OCI-LY7 (cell line): ENCODE measurements at regions not wholly inside any gene's neighbourhood (a gene's known extent, or its start where the extent isn't known, plus 50 kb on each side); places are given as distances from the start of the nearest gene placed in this dataset.

Experiments
- BruUV-seq: library from RNA; stranded (reverse); fragments of 400-500 nt; replicated peaks from 2 replicates; lab custom pipeline; 2021; lab: Mats Ljungman, UMichigan
- CTCF ChIA-PET: fragments of 300-600 bp; sonication (Branson Sonifier 250); formaldehyde crosslinking; loops from one replicate; lab custom pipeline; 2022; ENCODE audit warnings: antibody characterized with exemption; ENCODE audit not compliant: unreplicated experiment; lab: Charles Lee
- POLR2A ChIA-PET: fragments of 300-600 bp; sonication (Branson Sonifier 250); formaldehyde crosslinking; loops from one replicate; lab custom pipeline; 2022; ENCODE audit warnings: antibody characterized with exemption; lab: Charles Lee
- DNase-seq: peaks from one replicate; pipeline ENCODE4 v3.0.0-alpha.2; 2015; ENCODE audit warnings: low spot score
- H2AFZ ChIP-seq: fragments of 200-600 bp; sonication (generic), shearing (Covaris generic); 2 replicates; pipeline ENCODE4 v1.6.1; 2014; ENCODE audit warnings: mild to moderate bottlenecking, antibody characterized with exemption, low read length, moderate library complexity
- H3K27ac ChIP-seq: fragments of 200-600 bp; sonication (generic); 2 replicates; pipeline ENCODE4 v1.5.1; 2014; ENCODE audit warnings: mixed run types, low read depth, mild to moderate bottlenecking, moderate library complexity, low read length, inconsistent platforms; ENCODE audit not compliant: poor library complexity, severe bottlenecking
- H3K36me3 ChIP-seq: fragments of 200-600 bp; sonication (generic); 2 replicates; pipeline ENCODE4 v1.6.1; 2014; ENCODE audit warnings: mild to moderate bottlenecking, antibody characterized with exemption, low read length, moderate library complexity, mixed read lengths; ENCODE audit not compliant: insufficient read depth
- H3K4me1 ChIP-seq: fragments of 200-600 bp; sonication (generic); 2 replicates; pipeline ENCODE4 v1.5.1; 2014; ENCODE audit warnings: mild to moderate bottlenecking, low read length; ENCODE audit not compliant: insufficient read depth, poor library complexity, severe bottlenecking
- H3K4me2 ChIP-seq: fragments of 200-600 bp; sonication (generic); 2 replicates; pipeline ENCODE4 v1.6.1; 2014; ENCODE audit warnings: mild to moderate bottlenecking, low read length
- H3K4me3 ChIP-seq: fragments of 200-600 bp; sonication (generic); 2 replicates; pipeline ENCODE4 v1.5.1; 2014; ENCODE audit warnings: mild to moderate bottlenecking, low read depth, low read length; ENCODE audit not compliant: poor library complexity, severe bottlenecking
- H3K79me2 ChIP-seq: fragments of 200-600 bp; sonication (generic); 2 replicates; pipeline ENCODE4 v1.6.1; 2016; ENCODE audit warnings: low read depth, mild to moderate bottlenecking, low read length, moderate library complexity, mixed read lengths; ENCODE audit not compliant: insufficient read depth
- H3K9me2 ChIP-seq: fragments of 200-600 bp; sonication (generic); 2 replicates; pipeline ENCODE4 v1.6.1; 2016; ENCODE audit warnings: mild to moderate bottlenecking, low read length, mixed read lengths; ENCODE audit not compliant: insufficient read depth
- H3K9me3 ChIP-seq: fragments of 200-600 bp; sonication (generic); 2 replicates; pipeline ENCODE4 v1.6.1; 2014; ENCODE audit warnings: mild to moderate bottlenecking, mixed run types, low read length, mixed read lengths
- H4K20me1 ChIP-seq: fragments of 200-600 bp; sonication (generic); 2 replicates; pipeline ENCODE4 v1.6.1; 2014; ENCODE audit warnings: mild to moderate bottlenecking, antibody characterized with exemption, low read length, moderate library complexity, mixed read lengths; ENCODE audit not compliant: insufficient read depth
- CTCF ChIP-seq: fragments of 200-600 bp; sonication (generic); conservative IDR thresholded peaks from 2 replicates; pipeline ENCODE4 v1.5.1; 2014; ENCODE audit warnings: mild to moderate bottlenecking, antibody characterized with exemption, low read length, moderate library complexity, mixed read lengths
- EZH2phosphoT487 ChIP-seq: fragments of 200-600 bp; sonication (generic); IDR thresholded peaks from 2 replicates; pipeline ENCODE4 v1.6.1; 2018; ENCODE audit warnings: low read depth, borderline replicate concordance, mild to moderate bottlenecking, mixed run types, antibody characterized with exemption, low read length, moderate library complexity, mixed read lengths
- intact Hi-C: fragments of 100-400 bp; cut with micrococcal nuclease; formaldehyde crosslinking; loops from one replicate; pipeline ENCODE4 v1.10.0; 2022; ENCODE audit not compliant: unreplicated experiment

- CTCF ChIA-PET: no interaction called here
- Histone ChIP-seq H3K79me2 (no peaks in the 10 kb centered on the region), H3K4me2 (no peak overlapping the region), H3K4me3 (no peak overlapping the region), H2AFZ (no peak overlapping the region), H4K20me1 (no peaks in the 10 kb centered on the region), H3K9me3 (no peaks in the 10 kb centered on the region), H3K4me1 (no peaks in the 10 kb centered on the region), H3K9me2 (no peaks in the 10 kb centered on the region), H3K27ac (no peak overlapping the region), H3K36me3 (no peaks in the 10 kb centered on the region)
- no peak for DNase-seq
- intact Hi-C loops: no loop called here
- TF ChIP-seq CTCF: no peak
- no peak for TF ChIP-seq EZH2phosphoT487
- no TSS peak for BruUV-seq
- POLR2A ChIA-PET: no interaction called here
These were observed 548.1 kb upstream of the HS3ST1 start for GRCh38 chr4:11976726-11977263.

DNA sequence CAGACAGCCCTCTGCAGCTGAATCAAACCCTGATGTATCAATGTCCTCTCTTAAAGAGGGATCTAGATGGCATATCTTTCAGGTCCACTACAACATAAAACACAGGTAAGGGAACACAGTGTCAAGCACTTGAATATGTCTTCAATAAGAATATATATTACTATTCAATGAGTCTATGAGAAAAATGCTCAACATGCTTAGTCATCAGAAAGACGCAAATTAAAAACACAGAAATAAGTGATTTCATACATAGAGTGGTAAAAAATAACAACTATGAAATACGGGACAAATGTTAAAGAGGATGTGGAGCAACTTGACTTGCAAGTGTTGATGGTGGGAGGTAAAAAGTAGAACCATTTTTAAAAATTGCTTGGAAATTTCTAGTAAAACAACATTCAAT, 544.6 kb upstream of the HS3ST1 start:
- H3K9me3 ChIP-seq: no peaks in the 10 kb centered on the region
- H3K4me1 ChIP-seq: no peaks in the 10 kb centered on the region
- H2AFZ ChIP-seq: no peak overlapping the region
- no peaks in the 10 kb centered on the region for H3K79me2 ChIP-seq
- no peaks in the 10 kb centered on the region for H3K9me2 ChIP-seq
- no TSS peak for BruUV-seq
- POLR2A ChIA-PET: interaction anchor here (0.6 kb wide), 1 partner anchor 74 kb away, joined by 3 read pairs; no protein-coding TSS in a partner anchor
- H3K4me2 ChIP-seq: no peak overlapping the region
- no peak overlapping the region for H3K27ac ChIP-seq
- TF ChIP-seq EZH2phosphoT487 (no peak), CTCF (no peak)
- H3K4me3 ChIP-seq: no peak overlapping the region
- DNase-seq: no peak
- no peaks in the 10 kb centered on the region for H3K36me3 ChIP-seq
- no peaks in the 10 kb centered on the region for H4K20me1 ChIP-seq
- CTCF ChIA-PET: no interaction called here
- intact Hi-C loops: no loop called here

DNA sequence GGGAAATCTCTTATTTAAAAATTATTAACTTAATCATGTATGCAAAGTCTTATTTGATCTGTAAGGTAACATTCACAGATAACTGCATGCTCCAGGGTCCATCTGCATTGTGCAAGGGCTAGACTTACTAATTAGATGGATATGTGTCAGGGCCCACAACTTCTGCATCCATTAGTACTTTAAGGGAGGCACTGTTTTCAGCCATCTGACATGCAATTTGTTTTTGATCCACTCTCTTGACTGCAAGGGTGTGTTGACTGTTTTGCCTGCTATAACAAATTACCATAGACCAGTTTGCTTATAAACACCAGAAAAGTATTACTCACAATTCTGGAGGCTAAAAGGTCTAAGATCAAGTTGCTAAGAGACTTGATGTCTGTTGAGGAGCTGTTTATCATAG, 542.1 kb upstream of the HS3ST1 start:
- ChIA-PET CTCF (no interaction called here), POLR2A (interaction anchor here (0.5 kb wide), 1 partner anchor 102 kb away, joined by 3 read pairs; no protein-coding TSS in a partner anchor)
- Histone ChIP-seq H2AFZ (no peak overlapping the region), H3K79me2 (no peaks in the 10 kb centered on the region), H4K20me1 (no peaks in the 10 kb centered on the region), H3K4me1 (no peaks in the 10 kb centered on the region), H3K9me2 (no peaks in the 10 kb centered on the region), H3K36me3 (no peaks in the 10 kb centered on the region), H3K27ac (no peak overlapping the region), H3K9me3 (no peaks in the 10 kb centered on the region), H3K4me2 (no peak overlapping the region), H3K4me3 (no peak overlapping the region)
- no TSS peak for BruUV-seq
- intact Hi-C loops: no loop called here
- DNase-seq: no peak
- TF ChIP-seq CTCF (no peak), EZH2phosphoT487 (no peak)
